Endothelial cell of umbilical vein (primary cell): ENCODE measurements at regions not wholly inside any gene's neighbourhood (a gene's known extent, or its start where the extent isn't known, plus 50 kb on each side); places are given as distances from the start of the nearest gene placed in this dataset.

Experiments
- BruUV-seq: library from RNA; stranded (reverse); fragments of 400-500 nt; replicated peaks from 2 replicates; lab custom pipeline; 2021; lab: Mats Ljungman, UMichigan
- CTCF ChIA-PET: fragments of 300-600, 350-600 bp; sonication (Branson Sonifier 250); formaldehyde crosslinking; loops from one replicate; lab custom pipeline; 2021; ENCODE audit warnings: antibody characterized with exemption, inconsistent platforms; lab: Charles Lee
- POLR2A ChIA-PET: fragments of 300-600, 350-600 bp; sonication (Branson Sonifier 250); formaldehyde crosslinking; loops from one replicate; lab custom pipeline; 2021; ENCODE audit warnings: antibody characterized with exemption, inconsistent platforms; lab: Charles Lee
- DNase-seq: peaks from one replicate; pipeline ENCODE4 v3.0.0-alpha.2; 2011; ENCODE audit warnings: low read depth, low spot score
- FAIRE-seq: peaks from 2 replicates; lab custom pipeline; 2011; peaks lifted over from hg19 to GRCh38; lab: Jason Lieb, UNC
- H2AFZ ChIP-seq: 2 replicates; pipeline ENCODE4 v1.6.0; 2012; ENCODE audit warnings: low read depth, low read length, control low read depth, inconsistent platforms
- H3K27ac ChIP-seq: 2 replicates; pipeline ENCODE4 v1.5.1; 2011; ENCODE audit warnings: low read depth, mild to moderate bottlenecking, control low read depth, low read length, moderate library complexity; ENCODE audit not compliant: insufficient read depth
- H3K27me3 ChIP-seq, 2 experiments: 2 replicates each; pipeline versions ENCODE4 v1.6.0 to v1.6.1; 2011; ENCODE audit warnings: low read length in 2 of 2, mixed read lengths in 1 of 2; ENCODE audit not compliant: control insufficient read depth in 2 of 2, insufficient read depth in 2 of 2
- H3K36me3 ChIP-seq, 2 experiments: 2 replicates in 1 of 2; 3 replicates in 1 of 2; pipeline ENCODE4 v1.5.1; 2011; ENCODE audit warnings: low read length in 2 of 2, mild to moderate bottlenecking in 1 of 2, moderate library complexity in 1 of 2; ENCODE audit not compliant: control insufficient read depth in 2 of 2, insufficient read depth in 2 of 2; ENCODE audit errors: extremely low read depth in 1 of 2
- H3K4me1 ChIP-seq: 3 replicates; pipeline ENCODE4 v1.5.1; 2011; ENCODE audit warnings: mild to moderate bottlenecking, low read length; ENCODE audit not compliant: control insufficient read depth, insufficient read depth; ENCODE audit errors: extremely low read depth
- H3K4me2 ChIP-seq: 2 replicates; pipeline ENCODE4 v1.6.1; 2011; ENCODE audit warnings: low read length, control low read depth, mixed read lengths; ENCODE audit not compliant: insufficient read depth
- H3K4me3 ChIP-seq, 3 experiments: fragments of 200-600 bp in 1 of 3; sonication (generic), shearing (Covaris generic) in 1 of 3; replicated peaks in 1 of 3; 2 replicates each; pipeline ENCODE4 v1.5.1; 2011 to 2016; ENCODE audit warnings: control low read depth in 3 of 3, low read length in 3 of 3, mild to moderate bottlenecking in 2 of 3, inconsistent platforms in 1 of 3, low read depth in 1 of 3, moderate library complexity in 1 of 3; ENCODE audit not compliant: insufficient read depth in 1 of 3
- H3K79me2 ChIP-seq: 2 replicates; pipeline ENCODE4 v1.6.0; 2012; ENCODE audit warnings: low read length, inconsistent platforms; ENCODE audit not compliant: control insufficient read depth, insufficient read depth
- H3K9ac ChIP-seq: replicated peaks from 2 replicates; pipeline ENCODE3; 2011; ENCODE audit warnings: low read length, control low read depth; ENCODE audit not compliant: insufficient read depth; ENCODE audit errors: extremely low read depth
- H3K9me1 ChIP-seq: replicated peaks from 3 replicates; pipeline ENCODE4 v1.6.0; 2011; ENCODE audit warnings: mild to moderate bottlenecking, low read length; ENCODE audit not compliant: control insufficient read depth, insufficient read depth; ENCODE audit errors: extremely low read depth
- H3K9me3 ChIP-seq: replicated peaks from 2 replicates; pipeline ENCODE4 v1.5.1; 2012; ENCODE audit warnings: low read length, inconsistent platforms; ENCODE audit not compliant: control insufficient read depth, insufficient read depth
- H4K20me1 ChIP-seq: replicated peaks from 2 replicates; pipeline ENCODE3; 2011; ENCODE audit warnings: mild to moderate bottlenecking, low read length; ENCODE audit not compliant: control insufficient read depth, insufficient read depth; ENCODE audit errors: extremely low read depth
- EZH2 ChIP-seq: IDR thresholded peaks from 2 replicates; pipeline ENCODE4 v1.6.1; 2012; ENCODE audit warnings: borderline replicate concordance, low read depth, mild to moderate bottlenecking, moderate library complexity, low read length, inconsistent platforms; ENCODE audit not compliant: severe bottlenecking
- FOS ChIP-seq: IDR thresholded peaks from 2 replicates; pipeline ENCODE4 v1.6.1; 2011; ENCODE audit warnings: mild to moderate bottlenecking, low read length, moderate library complexity, borderline replicate concordance; ENCODE audit not compliant: insufficient read depth
- GATA2 ChIP-seq: IDR thresholded peaks from 2 replicates; pipeline ENCODE4 v1.7.0; 2011; ENCODE audit warnings: low read depth, mild to moderate bottlenecking, moderate library complexity, mixed read lengths, low read length; ENCODE audit not compliant: insufficient read length, insufficient read depth
- JUN ChIP-seq: IDR thresholded peaks from 2 replicates; pipeline ENCODE4 v1.6.1; 2011; ENCODE audit warnings: borderline replicate concordance, low read depth; ENCODE audit not compliant: insufficient read length, insufficient read depth
- MAX ChIP-seq: IDR thresholded peaks from 2 replicates; pipeline ENCODE4 v1.6.1; 2011; ENCODE audit not compliant: insufficient read depth, insufficient read length
- MYC ChIP-seq: IDR thresholded peaks from one replicate; pipeline ENCODE4 v1.6.1; 2011; ENCODE audit warnings: mild to moderate bottlenecking, low read depth, low read length
- POLR2A ChIP-seq: IDR thresholded peaks from 2 replicates; pipeline ENCODE4 v1.6.1; 2012; ENCODE audit warnings: low read depth, mild to moderate bottlenecking, control low read depth, low read length
- POLR2AphosphoS5 ChIP-seq: IDR thresholded peaks from 2 replicates; pipeline ENCODE4 v1.6.1; 2012; ENCODE audit warnings: low read depth, mild to moderate bottlenecking, control low read depth, low read length, moderate library complexity; ENCODE audit not compliant: insufficient read depth
- dilution Hi-C: fragments of 300-500 bp; cut with MboI; formaldehyde crosslinking; loops from one replicate; pipeline ENCODE4 v1.15.0; 2019; ENCODE audit warnings: low sequenced_read_pairs; ENCODE audit not compliant: extremely low pct_ligation_motif_present
- intact Hi-C: fragments of 100-400 bp; cut with micrococcal nuclease; formaldehyde crosslinking; loops from one replicate; pipeline ENCODE4 v1.10.0; 2022
- TF ChIP-seq, protein P1 (sequence below), 2 donors: IDR thresholded peaks; 1 replicate in 1 of 2; 2 replicates in 1 of 2; pipeline ENCODE4 v1.5.1; 2011; ENCODE audit warnings: low read length in 2 of 2, mild to moderate bottlenecking in 2 of 2, moderate library complexity in 2 of 2, control low read depth in 1 of 2, inconsistent platforms in 1 of 2, low read depth in 1 of 2; ENCODE audit not compliant: insufficient read depth in 1 of 2; ENCODE audit errors: extremely low read depth in 1 of 2

GRCh38 chr9:83142389-83142788 is 79.4 kb upstream of the RASEF start:
- TF ChIP-seq MYC (no peak), POLR2AphosphoS5 (no peak), EZH2 (no peak), POLR2A (no peak), MAX (no peak), JUN (no peak), FOS (no peak), GATA2 (no peak)
- TF ChIP-seq, protein P1, sequence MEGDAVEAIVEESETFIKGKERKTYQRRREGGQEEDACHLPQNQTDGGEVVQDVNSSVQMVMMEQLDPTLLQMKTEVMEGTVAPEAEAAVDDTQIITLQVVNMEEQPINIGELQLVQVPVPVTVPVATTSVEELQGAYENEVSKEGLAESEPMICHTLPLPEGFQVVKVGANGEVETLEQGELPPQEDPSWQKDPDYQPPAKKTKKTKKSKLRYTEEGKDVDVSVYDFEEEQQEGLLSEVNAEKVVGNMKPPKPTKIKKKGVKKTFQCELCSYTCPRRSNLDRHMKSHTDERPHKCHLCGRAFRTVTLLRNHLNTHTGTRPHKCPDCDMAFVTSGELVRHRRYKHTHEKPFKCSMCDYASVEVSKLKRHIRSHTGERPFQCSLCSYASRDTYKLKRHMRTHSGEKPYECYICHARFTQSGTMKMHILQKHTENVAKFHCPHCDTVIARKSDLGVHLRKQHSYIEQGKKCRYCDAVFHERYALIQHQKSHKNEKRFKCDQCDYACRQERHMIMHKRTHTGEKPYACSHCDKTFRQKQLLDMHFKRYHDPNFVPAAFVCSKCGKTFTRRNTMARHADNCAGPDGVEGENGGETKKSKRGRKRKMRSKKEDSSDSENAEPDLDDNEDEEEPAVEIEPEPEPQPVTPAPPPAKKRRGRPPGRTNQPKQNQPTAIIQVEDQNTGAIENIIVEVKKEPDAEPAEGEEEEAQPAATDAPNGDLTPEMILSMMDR (IDR thresholded peaks at IDR 0.05; ENCODE audit: extremely low read depth in 1 of 2, insufficient read depth in 1 of 2, low read depth in 1 of 2, low read length in 2 of 2): no peak
- intact Hi-C loops: no loop called here
- no TSS peak for BruUV-seq

More at GRCh38 chr9:83142389-83142788, 79.4 kb upstream of the RASEF start:
- no peak overlapping the region for H2AFZ ChIP-seq
- no peaks in the 10 kb centered on the region for H3K36me3 ChIP-seq
- CTCF ChIA-PET: no interaction called here
- dilution Hi-C loops: no loop called here
- no peak overlapping the region for H3K4me2 ChIP-seq
- H3K79me2 ChIP-seq: no peaks in the 10 kb centered on the region
- H4K20me1 ChIP-seq: no peaks in the 10 kb centered on the region
- H3K27me3 ChIP-seq: peaks cover 0 to 2% of the 10 kb centered on the region in 2 experiments
- H3K9ac ChIP-seq: no peak overlapping the region
- FAIRE-seq (no peak), DNase-seq (no peak)
- POLR2A ChIA-PET: no interaction called here
- no peaks in the 10 kb centered on the region for H3K9me1 ChIP-seq
- no peak overlapping the region for H3K4me3 ChIP-seq
- H3K27ac ChIP-seq: no peak overlapping the region
- H3K4me1 ChIP-seq: no peaks in the 10 kb centered on the region
- no peaks in the 10 kb centered on the region for H3K9me3 ChIP-seq
